Suprapubic skin (tissue), 3 donors: ENCODE measurements at regions not wholly inside any gene's neighbourhood (a gene's known extent, or its start where the extent isn't known, plus 50 kb on each side); places are given as distances from the start of the nearest gene placed in this dataset.
A peak's percentile ranks its signal among the peaks of the same experiment; 100 is the strongest.

Experiments used
- POLR2AphosphoS5 ChIP-seq, 3 donors: sonication (generic); formaldehyde crosslinking; IDR thresholded peaks; one replicate each; pipeline ENCODE4 v1.6.1; 2017; ENCODE audit warnings: antibody characterized with exemption in 3 of 3
- TF ChIP-seq, protein P1 (sequence below), 2 donors: fragments of 200-600 bp in 1 of 2; fragments of 450-650 bp in 1 of 2; sonication (generic) in 1 of 2; IDR thresholded peaks; one replicate each; pipeline ENCODE4 v1.5.1; 2016 to 2019; ENCODE audit warnings: antibody characterized with exemption in 2 of 2, mild to moderate bottlenecking in 1 of 2, moderate library complexity in 1 of 2

- peak; percentile 74 to 98 (median 89) for TF ChIP-seq POLR2AphosphoS5 (IDR thresholded peaks at IDR 0.05)
- TF ChIP-seq, protein P1, sequence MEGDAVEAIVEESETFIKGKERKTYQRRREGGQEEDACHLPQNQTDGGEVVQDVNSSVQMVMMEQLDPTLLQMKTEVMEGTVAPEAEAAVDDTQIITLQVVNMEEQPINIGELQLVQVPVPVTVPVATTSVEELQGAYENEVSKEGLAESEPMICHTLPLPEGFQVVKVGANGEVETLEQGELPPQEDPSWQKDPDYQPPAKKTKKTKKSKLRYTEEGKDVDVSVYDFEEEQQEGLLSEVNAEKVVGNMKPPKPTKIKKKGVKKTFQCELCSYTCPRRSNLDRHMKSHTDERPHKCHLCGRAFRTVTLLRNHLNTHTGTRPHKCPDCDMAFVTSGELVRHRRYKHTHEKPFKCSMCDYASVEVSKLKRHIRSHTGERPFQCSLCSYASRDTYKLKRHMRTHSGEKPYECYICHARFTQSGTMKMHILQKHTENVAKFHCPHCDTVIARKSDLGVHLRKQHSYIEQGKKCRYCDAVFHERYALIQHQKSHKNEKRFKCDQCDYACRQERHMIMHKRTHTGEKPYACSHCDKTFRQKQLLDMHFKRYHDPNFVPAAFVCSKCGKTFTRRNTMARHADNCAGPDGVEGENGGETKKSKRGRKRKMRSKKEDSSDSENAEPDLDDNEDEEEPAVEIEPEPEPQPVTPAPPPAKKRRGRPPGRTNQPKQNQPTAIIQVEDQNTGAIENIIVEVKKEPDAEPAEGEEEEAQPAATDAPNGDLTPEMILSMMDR (IDR thresholded peaks at IDR 0.05), result no peak
These were observed 100.6 kb upstream of the PRSS16 start for GRCh38 chr6:27146706-27147505.
